Endothelial cell of umbilical vein (primary cell): ENCODE measurements at regions not wholly inside any gene's neighbourhood (a gene's known extent, or its start where the extent isn't known, plus 50 kb on each side); places are given as distances from the start of the nearest gene placed in this dataset.

ENCODE experiments used
- BruUV-seq: library from RNA; stranded (reverse); fragments of 400-500 nt; replicated peaks from 2 replicates; lab custom pipeline; 2021; lab: Mats Ljungman, UMichigan
- CTCF ChIA-PET: fragments of 300-600, 350-600 bp; sonication (Branson Sonifier 250); formaldehyde crosslinking; loops from one replicate; lab custom pipeline; 2021; ENCODE audit warnings: antibody characterized with exemption, inconsistent platforms; lab: Charles Lee
- POLR2A ChIA-PET: fragments of 300-600, 350-600 bp; sonication (Branson Sonifier 250); formaldehyde crosslinking; loops from one replicate; lab custom pipeline; 2021; ENCODE audit warnings: antibody characterized with exemption, inconsistent platforms; lab: Charles Lee
- DNase-seq: peaks from one replicate; pipeline ENCODE4 v3.0.0-alpha.2; 2011; ENCODE audit warnings: low read depth, low spot score
- FAIRE-seq: peaks from 2 replicates; lab custom pipeline; 2011; peaks lifted over from hg19 to GRCh38; lab: Jason Lieb, UNC
- H2AFZ ChIP-seq: 2 replicates; pipeline ENCODE4 v1.6.0; 2012; ENCODE audit warnings: low read depth, low read length, control low read depth, inconsistent platforms
- H3K27ac ChIP-seq: 2 replicates; pipeline ENCODE4 v1.5.1; 2011; ENCODE audit warnings: low read depth, mild to moderate bottlenecking, control low read depth, low read length, moderate library complexity; ENCODE audit not compliant: insufficient read depth
- H3K27me3 ChIP-seq, 2 experiments: 2 replicates each; pipeline versions ENCODE4 v1.6.0 to v1.6.1; 2011; ENCODE audit warnings: low read length in 2 of 2, mixed read lengths in 1 of 2; ENCODE audit not compliant: control insufficient read depth in 2 of 2, insufficient read depth in 2 of 2
- H3K36me3 ChIP-seq, 2 experiments: 2 replicates in 1 of 2; 3 replicates in 1 of 2; pipeline ENCODE4 v1.5.1; 2011; ENCODE audit warnings: low read length in 2 of 2, mild to moderate bottlenecking in 1 of 2, moderate library complexity in 1 of 2; ENCODE audit not compliant: control insufficient read depth in 2 of 2, insufficient read depth in 2 of 2; ENCODE audit errors: extremely low read depth in 1 of 2
- H3K4me1 ChIP-seq: 3 replicates; pipeline ENCODE4 v1.5.1; 2011; ENCODE audit warnings: mild to moderate bottlenecking, low read length; ENCODE audit not compliant: control insufficient read depth, insufficient read depth; ENCODE audit errors: extremely low read depth
- H3K4me2 ChIP-seq: 2 replicates; pipeline ENCODE4 v1.6.1; 2011; ENCODE audit warnings: low read length, control low read depth, mixed read lengths; ENCODE audit not compliant: insufficient read depth
- H3K4me3 ChIP-seq, 3 experiments: fragments of 200-600 bp in 1 of 3; sonication (generic), shearing (Covaris generic) in 1 of 3; replicated peaks in 1 of 3; 2 replicates each; pipeline ENCODE4 v1.5.1; 2011 to 2016; ENCODE audit warnings: control low read depth in 3 of 3, low read length in 3 of 3, mild to moderate bottlenecking in 2 of 3, inconsistent platforms in 1 of 3, low read depth in 1 of 3, moderate library complexity in 1 of 3; ENCODE audit not compliant: insufficient read depth in 1 of 3
- H3K79me2 ChIP-seq: 2 replicates; pipeline ENCODE4 v1.6.0; 2012; ENCODE audit warnings: low read length, inconsistent platforms; ENCODE audit not compliant: control insufficient read depth, insufficient read depth
- H3K9ac ChIP-seq: replicated peaks from 2 replicates; pipeline ENCODE3; 2011; ENCODE audit warnings: low read length, control low read depth; ENCODE audit not compliant: insufficient read depth; ENCODE audit errors: extremely low read depth
- H3K9me1 ChIP-seq: replicated peaks from 3 replicates; pipeline ENCODE4 v1.6.0; 2011; ENCODE audit warnings: mild to moderate bottlenecking, low read length; ENCODE audit not compliant: control insufficient read depth, insufficient read depth; ENCODE audit errors: extremely low read depth
- H3K9me3 ChIP-seq: replicated peaks from 2 replicates; pipeline ENCODE4 v1.5.1; 2012; ENCODE audit warnings: low read length, inconsistent platforms; ENCODE audit not compliant: control insufficient read depth, insufficient read depth
- H4K20me1 ChIP-seq: replicated peaks from 2 replicates; pipeline ENCODE3; 2011; ENCODE audit warnings: mild to moderate bottlenecking, low read length; ENCODE audit not compliant: control insufficient read depth, insufficient read depth; ENCODE audit errors: extremely low read depth
- CTCF ChIP-seq, 2 donors: IDR thresholded peaks; 1 replicate in 1 of 2; 2 replicates in 1 of 2; pipeline ENCODE4 v1.5.1; 2011; ENCODE audit warnings: low read length in 2 of 2, mild to moderate bottlenecking in 2 of 2, moderate library complexity in 2 of 2, control low read depth in 1 of 2, inconsistent platforms in 1 of 2, low read depth in 1 of 2; ENCODE audit not compliant: insufficient read depth in 1 of 2; ENCODE audit errors: extremely low read depth in 1 of 2
- EZH2 ChIP-seq: IDR thresholded peaks from 2 replicates; pipeline ENCODE4 v1.6.1; 2012; ENCODE audit warnings: borderline replicate concordance, low read depth, mild to moderate bottlenecking, moderate library complexity, low read length, inconsistent platforms; ENCODE audit not compliant: severe bottlenecking
- FOS ChIP-seq: IDR thresholded peaks from 2 replicates; pipeline ENCODE4 v1.6.1; 2011; ENCODE audit warnings: mild to moderate bottlenecking, low read length, moderate library complexity, borderline replicate concordance; ENCODE audit not compliant: insufficient read depth
- GATA2 ChIP-seq: IDR thresholded peaks from 2 replicates; pipeline ENCODE4 v1.7.0; 2011; ENCODE audit warnings: low read depth, mild to moderate bottlenecking, moderate library complexity, mixed read lengths, low read length; ENCODE audit not compliant: insufficient read length, insufficient read depth
- JUN ChIP-seq: IDR thresholded peaks from 2 replicates; pipeline ENCODE4 v1.6.1; 2011; ENCODE audit warnings: borderline replicate concordance, low read depth; ENCODE audit not compliant: insufficient read length, insufficient read depth
- MAX ChIP-seq: IDR thresholded peaks from 2 replicates; pipeline ENCODE4 v1.6.1; 2011; ENCODE audit not compliant: insufficient read depth, insufficient read length
- MYC ChIP-seq: IDR thresholded peaks from one replicate; pipeline ENCODE4 v1.6.1; 2011; ENCODE audit warnings: mild to moderate bottlenecking, low read depth, low read length
- POLR2A ChIP-seq: IDR thresholded peaks from 2 replicates; pipeline ENCODE4 v1.6.1; 2012; ENCODE audit warnings: low read depth, mild to moderate bottlenecking, control low read depth, low read length
- POLR2AphosphoS5 ChIP-seq: IDR thresholded peaks from 2 replicates; pipeline ENCODE4 v1.6.1; 2012; ENCODE audit warnings: low read depth, mild to moderate bottlenecking, control low read depth, low read length, moderate library complexity; ENCODE audit not compliant: insufficient read depth
- dilution Hi-C: fragments of 300-500 bp; cut with MboI; formaldehyde crosslinking; loops from one replicate; pipeline ENCODE4 v1.15.0; 2019; ENCODE audit warnings: low sequenced_read_pairs; ENCODE audit not compliant: extremely low pct_ligation_motif_present
- intact Hi-C: fragments of 100-400 bp; cut with micrococcal nuclease; formaldehyde crosslinking; loops from one replicate; pipeline ENCODE4 v1.10.0; 2022

- no peaks in the 10 kb centered on the region for H3K79me2 ChIP-seq
- no peak overlapping the region for H3K27ac ChIP-seq
- H3K36me3 ChIP-seq = no peaks in the 10 kb centered on the region
- no TSS peak for BruUV-seq
- CTCF ChIA-PET = interaction anchor here (1.4 kb wide), 1 partner anchor 67 kb away, joined by 4 read pairs; no protein-coding TSS in a partner anchor
- H3K4me1 ChIP-seq = no peaks in the 10 kb centered on the region
- no peak overlapping the region for H3K9ac ChIP-seq
- TF ChIP-seq MAX = no peak
- no peak for TF ChIP-seq EZH2
- no peak for TF ChIP-seq MYC
- TF ChIP-seq GATA2 = no peak
- no peak for TF ChIP-seq FOS
- TF ChIP-seq CTCF (IDR thresholded peaks at IDR 0.05; ENCODE audit: extremely low read depth in 1 of 2, insufficient read depth in 1 of 2, low read depth in 1 of 2, low read length in 2 of 2) = no peak
- no peak for TF ChIP-seq JUN
- no peak for TF ChIP-seq POLR2AphosphoS5
- no peak for TF ChIP-seq POLR2A
- no peaks in the 10 kb centered on the region for H3K27me3 ChIP-seq
- dilution Hi-C loops (no loop called here), intact Hi-C loops (no loop called here)
- POLR2A ChIA-PET = no interaction called here
- DNase-seq = no peak
- no peak overlapping the region for H2AFZ ChIP-seq
- H3K4me2 ChIP-seq = no peak overlapping the region
- no peak for FAIRE-seq
- no peak overlapping the region for H3K4me3 ChIP-seq
- H3K9me3 ChIP-seq = no peaks in the 10 kb centered on the region
- no peaks in the 10 kb centered on the region for H4K20me1 ChIP-seq
- H3K9me1 ChIP-seq = no peaks in the 10 kb centered on the region
Observed at GRCh38 chr2:215521031-215521430, 85.2 kb upstream of the FN1 start.
